Iris pigment epithelial cell (primary cell): ENCODE measurements at regions not wholly inside any gene's neighbourhood (a gene's known extent, or its start where the extent isn't known, plus 50 kb on each side); places are given as distances from the start of the nearest gene placed in this dataset.
A peak's percentile ranks its signal among the peaks of the same experiment; 100 is the strongest.

Experiments
- DNase-seq: peaks from one replicate; pipeline ENCODE4 v3.0.0-alpha.2; 2011; ENCODE audit warnings: low read depth

DNA sequence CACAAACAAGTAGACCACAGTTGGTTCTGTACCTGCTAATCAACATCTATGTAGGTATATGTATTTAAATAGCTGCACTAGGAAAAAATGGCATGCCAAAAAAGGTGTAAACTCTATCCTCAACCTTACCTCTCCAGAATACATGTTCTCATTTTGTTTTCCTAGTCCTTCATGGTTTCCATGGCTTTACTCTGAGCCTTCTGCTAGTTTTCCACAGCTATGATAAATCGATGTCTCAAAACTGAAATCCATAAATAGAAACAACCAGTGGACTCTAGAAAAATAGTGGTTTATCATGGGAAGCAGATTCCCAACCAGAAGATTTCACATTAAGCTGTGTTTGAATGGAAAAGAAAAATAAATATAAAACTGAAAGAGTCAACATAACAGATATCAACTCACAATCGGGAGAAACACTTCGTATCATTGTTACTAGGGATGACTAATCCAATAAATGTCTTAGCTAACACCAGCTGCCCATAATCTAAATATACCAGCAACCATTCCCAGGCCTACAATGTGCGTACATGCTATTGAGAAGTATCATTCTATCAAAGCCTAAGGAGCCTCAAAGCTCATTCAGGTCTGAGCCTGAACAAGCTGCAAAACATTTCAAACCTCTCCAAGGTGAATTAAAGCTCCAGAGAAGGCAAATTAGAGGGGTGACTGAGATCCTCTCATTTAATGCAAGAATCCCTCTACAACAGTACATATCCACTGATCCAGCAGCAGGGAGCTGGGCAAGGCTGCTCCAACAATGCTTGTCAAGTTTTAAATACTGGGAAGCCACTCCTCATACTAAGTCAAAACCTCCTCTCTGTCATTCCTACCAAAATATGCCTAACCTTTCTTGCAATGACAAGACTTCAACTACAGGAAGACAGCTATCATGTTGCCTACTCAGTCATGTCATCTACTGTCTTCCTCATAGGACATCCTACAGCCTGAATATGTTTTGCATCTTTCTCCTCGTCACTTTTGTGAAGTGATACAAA, 90.2 kb downstream of the KCTD12 start:
- DNase-seq: peak; percentile 56

DNA sequence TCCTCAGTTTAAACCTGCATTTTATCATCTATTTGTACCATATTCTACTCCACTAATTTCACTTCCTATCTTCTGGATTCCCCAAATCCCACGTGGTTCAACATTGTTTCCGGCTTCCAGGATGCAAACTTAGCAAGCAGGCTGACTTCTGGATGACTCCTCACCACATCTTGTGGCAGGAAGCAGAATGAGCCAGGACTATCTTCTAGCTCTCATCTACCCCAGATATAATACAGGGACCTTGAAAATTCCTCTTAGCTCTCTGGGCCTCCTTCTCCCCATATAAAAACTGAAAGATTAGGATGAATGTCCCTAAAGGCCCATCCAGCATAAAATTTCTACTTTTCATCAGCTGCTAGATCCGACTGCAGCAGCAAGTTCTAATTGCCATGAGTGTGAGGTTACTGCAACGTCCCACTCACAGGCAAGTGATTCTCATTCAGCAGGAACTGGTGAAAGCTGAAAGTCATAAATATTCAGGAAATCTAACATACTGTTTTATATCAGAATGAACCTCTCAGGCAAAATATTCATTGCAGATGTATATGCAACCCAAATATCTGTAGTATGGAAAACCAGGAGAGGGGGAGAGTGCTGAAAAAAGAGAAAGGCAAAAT, 93.4 kb downstream of the KCTD12 start:
- peak; percentile 90 for DNase-seq

DNA sequence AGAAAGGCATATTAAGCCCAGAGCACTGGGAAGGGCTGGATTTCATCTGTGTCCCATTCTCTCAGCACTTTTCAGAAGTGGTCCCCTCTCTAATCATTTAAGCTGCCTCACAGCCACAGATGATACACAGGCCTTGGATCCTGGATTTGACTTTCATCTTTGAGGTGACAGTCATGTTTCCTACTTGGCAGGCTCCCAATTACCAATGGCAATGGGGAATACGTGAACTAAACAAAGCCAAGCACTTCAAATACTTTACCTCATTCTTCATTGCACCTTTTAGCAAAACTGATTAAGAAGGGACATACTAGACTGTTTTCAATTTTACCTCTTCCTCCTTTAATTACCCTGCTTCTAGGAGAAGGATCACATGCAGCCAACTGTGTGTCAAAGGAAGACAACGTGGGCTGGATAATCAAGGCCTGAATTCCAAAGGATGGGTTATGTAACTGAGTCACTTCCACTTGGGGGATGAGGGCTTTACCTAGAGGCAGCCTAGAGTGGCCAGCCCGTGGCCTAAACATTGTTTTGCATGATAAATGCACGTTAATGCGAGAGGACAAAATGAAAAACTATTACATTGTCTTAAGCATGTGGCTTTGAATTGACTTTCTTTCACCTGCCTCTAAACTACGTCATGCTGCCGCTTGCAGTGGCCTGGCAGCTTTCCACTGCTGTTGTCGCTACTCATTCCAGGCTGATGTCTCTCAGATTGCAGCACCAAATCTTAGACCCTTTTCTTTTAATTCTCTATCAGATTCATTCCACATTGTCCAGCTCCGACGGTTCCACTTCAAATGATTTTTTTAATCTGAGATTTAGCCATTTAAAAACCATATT, 95.0 kb downstream of the KCTD12 start:
- DNase-seq: peak; percentile 61

DNA sequence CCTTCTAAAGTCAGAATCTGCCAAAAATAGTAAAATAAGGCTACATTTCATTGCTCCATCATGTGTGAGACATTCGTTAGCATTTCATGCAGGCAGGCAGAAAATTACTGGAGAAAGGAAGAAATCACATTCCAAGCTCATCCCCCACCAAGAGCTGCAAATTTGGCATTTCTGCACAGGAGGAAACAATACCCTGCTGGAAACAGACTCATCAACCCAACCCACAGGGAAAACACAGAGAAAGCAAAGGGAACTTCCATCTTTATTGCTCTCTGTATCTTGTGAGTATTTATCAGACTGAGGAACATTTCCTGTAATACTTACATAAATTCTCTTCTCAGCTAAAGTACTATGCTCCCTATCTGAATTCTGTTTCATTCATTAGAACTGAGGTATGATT, 95.7 kb downstream of the KCTD12 start:
- no peak for DNase-seq

DNA sequence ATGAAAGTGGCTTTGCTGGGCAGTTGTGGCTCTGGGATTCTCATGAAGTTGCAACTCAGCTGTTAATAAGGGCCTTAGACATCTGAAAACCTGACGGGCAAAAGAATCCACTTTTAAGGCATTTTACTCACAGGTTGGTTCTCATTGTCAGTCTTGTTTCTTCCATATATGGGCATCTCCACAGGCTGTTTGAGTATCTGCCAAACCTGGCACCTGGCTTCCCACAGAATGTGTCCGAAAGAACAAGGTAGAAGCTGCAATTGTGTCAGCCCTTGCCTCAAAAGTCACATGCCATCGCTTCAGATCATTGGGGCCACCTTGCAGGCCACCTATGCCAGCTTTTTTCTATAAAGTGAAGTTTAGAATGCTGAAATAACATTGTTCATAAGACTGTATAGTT, 102.4 kb downstream of the KCTD12 start:
- DNase-seq: no peak

- peak; percentile 57 for DNase-seq
Measured at GRCh38 chr13:76778853-76779252, 107.4 kb downstream of the KCTD12 start.

GRCh38 chr13:76777096-76777495, 109.1 kb downstream of the KCTD12 start:
- no peak for DNase-seq

- DNase-seq: no peak
Measured at GRCh38 chr13:76775088-76775740, 111.0 kb downstream of the KCTD12 start.

DNA sequence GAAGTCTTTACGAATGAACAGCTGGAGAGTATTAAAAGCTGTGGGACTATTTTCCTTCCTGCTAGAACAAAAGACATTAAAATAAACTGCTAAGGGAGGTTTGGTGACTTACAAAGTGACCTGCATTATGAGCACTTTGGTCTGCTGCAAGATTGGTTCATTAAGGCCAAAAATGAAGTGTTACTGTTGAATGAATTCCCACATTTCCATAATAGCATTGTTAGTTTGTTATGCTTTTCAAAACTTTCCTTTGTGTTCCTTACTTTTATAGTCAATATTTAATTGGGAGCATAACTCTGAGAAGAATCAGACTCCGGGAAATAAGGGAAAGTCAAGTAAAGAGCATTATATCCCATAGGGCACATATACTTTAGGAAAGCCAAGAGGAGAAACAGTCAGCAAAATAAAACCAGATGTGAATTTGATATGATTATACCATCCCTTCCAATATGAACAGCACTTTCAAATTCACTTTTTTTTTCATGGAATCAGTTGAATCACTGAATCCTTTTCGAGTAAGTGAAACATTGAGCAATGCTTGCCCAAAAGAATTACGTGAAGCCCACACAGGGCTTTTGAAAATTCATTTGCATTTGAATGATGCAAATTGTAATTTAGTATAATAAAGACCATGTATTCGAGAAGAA, 112.6 kb downstream of the KCTD12 start:
- no peak for DNase-seq

- no peak for DNase-seq
Measured at GRCh38 chr13:76772241-76772640, 114.0 kb downstream of the KCTD12 start.

DNA sequence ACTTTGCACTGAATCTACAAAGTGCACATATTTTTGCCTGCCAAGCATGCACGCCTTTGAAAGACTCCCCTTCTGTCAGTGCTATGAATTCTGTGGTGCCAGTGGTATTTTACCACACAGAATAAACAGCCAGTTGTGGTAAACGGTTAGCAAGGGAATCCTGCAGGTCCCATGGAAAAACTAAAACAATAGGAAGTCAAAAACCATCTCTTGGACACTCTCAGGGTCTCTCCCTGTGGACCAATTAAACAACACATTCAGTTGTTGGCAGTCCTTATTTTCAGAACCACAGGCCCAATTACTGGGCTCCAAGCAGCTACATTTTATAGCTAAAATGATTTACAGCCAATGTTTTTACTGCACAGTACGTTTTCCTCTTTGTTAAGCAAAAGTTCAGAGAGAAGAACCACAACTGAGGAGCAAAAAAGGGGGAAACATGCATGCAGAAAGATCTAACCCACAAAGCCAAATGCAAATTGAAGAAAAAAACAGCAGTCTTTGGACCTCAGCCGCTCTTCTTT, 116.9 kb downstream of the KCTD12 start:
- no peak for DNase-seq

- DNase-seq: no peak
Measured at GRCh38 chr13:76768384-76768783, 117.8 kb downstream of the KCTD12 start.

DNA sequence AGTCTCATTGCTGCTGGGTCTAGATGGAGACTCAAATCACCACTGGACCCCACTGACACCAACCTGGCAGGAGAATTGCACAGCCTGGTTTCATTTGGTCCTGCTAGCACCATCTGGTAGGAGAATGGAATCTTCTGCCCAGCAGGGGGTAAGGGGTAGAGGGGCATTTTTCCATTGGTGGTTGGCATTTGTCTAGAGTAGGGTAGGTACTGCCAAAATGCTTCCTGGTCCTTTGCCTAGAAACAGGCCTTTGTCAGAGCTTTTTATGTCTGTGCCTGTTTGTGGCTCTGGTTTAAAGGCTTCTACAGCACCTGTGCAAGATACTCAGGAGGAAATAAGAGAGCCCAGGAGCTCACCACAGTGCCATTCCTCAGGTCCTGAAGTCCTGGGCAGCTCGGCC, 121.3 kb downstream of the KCTD12 start:
- DNase-seq: no peak

GRCh38 chr13:76764429-76764828, 121.8 kb downstream of the KCTD12 start:
- DNase-seq: peak; percentile 54

DNA sequence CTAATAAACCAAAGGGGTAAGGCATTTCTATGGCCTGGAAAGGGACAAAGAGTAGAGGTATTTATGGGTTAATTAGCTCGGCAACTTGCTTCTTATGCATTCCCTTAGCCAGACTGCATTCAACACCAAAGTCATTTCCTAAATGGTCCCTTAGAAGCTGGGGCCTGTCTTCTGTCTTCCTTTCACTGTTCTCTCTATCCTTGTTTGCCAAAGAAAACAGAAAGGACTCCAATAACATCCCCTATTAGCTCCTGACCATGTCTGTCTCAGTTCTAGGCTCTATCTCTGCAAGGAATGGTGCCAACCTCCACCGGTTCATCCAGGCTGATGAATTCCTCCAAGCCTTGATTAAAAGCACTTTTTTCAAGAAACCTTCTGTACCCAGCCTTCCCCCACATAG, 123.5 kb downstream of the KCTD12 start:
- DNase-seq: no peak

GRCh38 chr13:76759877-76760276, 126.3 kb downstream of the KCTD12 start:
- peak; percentile 60 for DNase-seq

DNA sequence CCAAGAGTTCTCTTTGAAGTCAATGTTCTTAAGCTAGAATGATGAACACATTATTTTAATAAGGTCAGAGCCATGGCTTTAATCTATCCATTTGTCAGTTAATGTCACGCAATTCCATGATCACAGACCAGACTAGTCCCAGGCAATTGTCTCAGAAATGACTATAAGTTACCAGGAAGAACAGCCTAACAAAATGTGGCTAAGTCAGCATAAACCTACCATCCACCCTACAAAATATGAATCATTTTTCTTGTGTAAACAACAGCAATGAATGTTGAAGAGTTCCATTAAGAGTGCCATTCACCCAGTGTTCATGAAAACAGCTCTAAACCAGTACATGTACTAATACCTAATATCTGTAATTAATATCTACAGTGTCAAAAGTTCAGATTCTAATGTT, 127.5 kb downstream of the KCTD12 start:
- DNase-seq: peak; percentile 49

GRCh38 chr13:76758257-76758656, 127.9 kb downstream of the KCTD12 start:
- DNase-seq: peak; percentile 26

DNA sequence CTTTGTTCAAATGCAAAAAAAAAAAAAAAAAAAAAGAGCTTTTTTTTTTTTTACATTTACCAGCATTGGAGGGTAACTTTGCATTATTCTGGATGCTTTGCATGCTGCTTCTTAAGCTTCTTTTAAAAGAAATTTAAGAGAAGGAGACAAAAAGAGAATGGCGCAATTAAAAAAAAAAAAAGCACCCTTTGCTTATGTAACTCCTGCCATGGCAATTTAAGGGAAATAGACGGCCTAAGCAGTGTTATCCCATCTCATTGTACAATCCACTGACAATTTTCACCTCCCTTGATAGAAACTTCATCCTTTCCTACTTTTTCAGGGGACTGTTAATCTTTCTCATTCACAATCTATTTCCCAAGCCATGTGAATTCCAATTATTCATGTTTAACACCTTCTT, 129.8 kb downstream of the KCTD12 start:
- DNase-seq: no peak

- DNase-seq: peak; percentile 95
Measured at GRCh38 chr13:76754414-76754813, 131.8 kb downstream of the KCTD12 start.

- DNase-seq: no peak
Measured at GRCh38 chr13:76751278-76751677, 134.9 kb downstream of the KCTD12 start.
